H9 (cell line): ENCODE measurements at regions not wholly inside any gene's neighbourhood (a gene's known extent, or its start where the extent isn't known, plus 50 kb on each side); places are given as distances from the start of the nearest gene placed in this dataset.

Experiments used
- DNase-seq: peaks from one replicate; pipeline ENCODE4 v3.0.0-alpha.2; 2017
- H2AFZ ChIP-seq: one replicate; pipeline ENCODE4 v1.6.1; 2013; ENCODE audit warnings: mild to moderate bottlenecking, low read length, control low read depth, moderate library complexity
- H2AK5ac ChIP-seq: 2 replicates; pipeline ENCODE4 v1.6.1; 2013; ENCODE audit warnings: low read length, control low read depth, mixed read lengths; ENCODE audit not compliant: insufficient read length
- H2BK120ac ChIP-seq: one replicate; pipeline ENCODE4 v1.6.1; 2013; ENCODE audit warnings: low read depth, mild to moderate bottlenecking, low read length, control low read depth, inconsistent platforms; ENCODE audit not compliant: poor library complexity, severe bottlenecking
- H2BK12ac ChIP-seq: 2 replicates; pipeline ENCODE4 v1.6.1; 2013; ENCODE audit warnings: low read length, control low read depth, mixed read lengths, low read depth; ENCODE audit not compliant: insufficient read length
- H2BK15ac ChIP-seq: 2 replicates; pipeline ENCODE4 v1.6.1; 2013; ENCODE audit warnings: low read depth, low read length, control low read depth
- H2BK20ac ChIP-seq: one replicate; pipeline ENCODE4 v1.6.1; 2013; ENCODE audit warnings: low read depth, mild to moderate bottlenecking, low read length, control low read depth, inconsistent platforms; ENCODE audit not compliant: poor library complexity, severe bottlenecking
- H2BK5ac ChIP-seq: 2 replicates; pipeline ENCODE4 v1.6.1; 2013; ENCODE audit warnings: low read length, control low read depth, mixed read lengths; ENCODE audit not compliant: insufficient read length
- H3K14ac ChIP-seq: 2 replicates; pipeline ENCODE4 v1.6.1; 2013; ENCODE audit warnings: low read length, control low read depth; ENCODE audit not compliant: insufficient read depth
- H3K18ac ChIP-seq: 2 replicates; pipeline ENCODE4 v1.6.1; 2013; ENCODE audit warnings: low read depth, mild to moderate bottlenecking, mixed read lengths, low read length, control low read depth; ENCODE audit not compliant: insufficient read length
- H3K23ac ChIP-seq: 2 replicates; pipeline ENCODE4 v1.6.1; 2013; ENCODE audit warnings: low read length, control low read depth, mixed read lengths, low read depth; ENCODE audit not compliant: insufficient read length
- H3K23me2 ChIP-seq: 2 replicates; pipeline ENCODE4 v1.6.1; 2013; ENCODE audit warnings: low read depth, mild to moderate bottlenecking, mixed read lengths, low read length, control low read depth; ENCODE audit not compliant: insufficient read length, poor library complexity, severe bottlenecking
- H3K27ac ChIP-seq: 2 replicates; pipeline ENCODE4 v1.5.1; 2013; ENCODE audit warnings: low read length, control low read depth, mixed read lengths, low read depth; ENCODE audit not compliant: insufficient read length
- H3K27me3 ChIP-seq: 2 replicates; pipeline ENCODE4 v1.6.1; 2013; ENCODE audit warnings: low read length, control low read depth, inconsistent platforms; ENCODE audit not compliant: insufficient read depth
- H3K4ac ChIP-seq: 2 replicates; pipeline ENCODE4 v1.6.1; 2013; ENCODE audit warnings: low read depth, mild to moderate bottlenecking, control low read depth, inconsistent platforms, low read length, moderate library complexity
- H3K4me1 ChIP-seq: 2 replicates; pipeline ENCODE4 v1.6.1; 2013; ENCODE audit warnings: low read length, control low read depth, inconsistent platforms; ENCODE audit not compliant: insufficient read depth
- H3K4me2 ChIP-seq: 2 replicates; pipeline ENCODE4 v1.6.1; 2013; ENCODE audit warnings: low read length, control low read depth, mixed read lengths; ENCODE audit not compliant: insufficient read length, insufficient read depth
- H3K56ac ChIP-seq: 2 replicates; pipeline ENCODE4 v1.6.1; 2013; ENCODE audit warnings: low read depth, mild to moderate bottlenecking, mixed read lengths, low read length, control low read depth; ENCODE audit not compliant: insufficient read length
- H3K79me1 ChIP-seq: 2 replicates; pipeline ENCODE4 v1.6.1; 2013; ENCODE audit warnings: low read depth, mild to moderate bottlenecking, moderate library complexity, low read length, control low read depth, inconsistent platforms; ENCODE audit not compliant: insufficient read depth, poor library complexity, severe bottlenecking
- H3K79me2 ChIP-seq: 2 replicates; pipeline ENCODE4 v1.6.1; 2013; ENCODE audit warnings: low read length, control low read depth, inconsistent platforms; ENCODE audit not compliant: insufficient read depth
- H3K9ac ChIP-seq: 2 replicates; pipeline ENCODE4 v1.6.1; 2013; ENCODE audit warnings: low read length, control low read depth, mixed read lengths; ENCODE audit not compliant: insufficient read length; ENCODE audit errors: extremely low read depth
- H3K9me3 ChIP-seq: one replicate; pipeline ENCODE4 v1.6.1; 2013; ENCODE audit warnings: low read depth, low read length, inconsistent platforms; ENCODE audit not compliant: control insufficient read depth
- H3T11ph ChIP-seq: one replicate; pipeline ENCODE4 v1.6.1; 2013; ENCODE audit warnings: mild to moderate bottlenecking, low read length, control low read depth, inconsistent platforms
- H4K20me1 ChIP-seq: one replicate; pipeline ENCODE4 v1.6.1; 2013; ENCODE audit not compliant: control insufficient read depth, insufficient read length, insufficient read depth
- H4K5ac ChIP-seq: 2 replicates; pipeline ENCODE4 v1.6.1; 2013; ENCODE audit warnings: low read depth, mild to moderate bottlenecking, mixed read lengths, low read length, control low read depth; ENCODE audit not compliant: insufficient read length
- H4K8ac ChIP-seq: replicated peaks from 2 replicates; pipeline ENCODE4 v1.6.1; 2013; ENCODE audit warnings: low read length, control low read depth, mixed read lengths, low read depth; ENCODE audit not compliant: insufficient read length
- H4K91ac ChIP-seq: 2 replicates; pipeline ENCODE4 v1.6.1; 2013; ENCODE audit warnings: low read depth, mild to moderate bottlenecking, moderate library complexity, mixed read lengths, low read length, control low read depth; ENCODE audit not compliant: insufficient read length
- H3K27ac Mint-ChIP-seq, 3 experiments: 2 replicates in 2 of 3; 3 replicates in 1 of 3; pipeline ENCODE4 v1.8.0; 2020 to 2021; ENCODE audit warnings: mixed read lengths in 3 of 3, mild to moderate bottlenecking in 1 of 3, moderate library complexity in 1 of 3
- H3K27me3 Mint-ChIP-seq: 2 replicates; pipeline ENCODE4 v1.8.0; 2021; ENCODE audit warnings: low read depth, mild to moderate bottlenecking, moderate library complexity, mixed read lengths
- H3K36me3 Mint-ChIP-seq, 3 experiments: 2 replicates in 2 of 3; 3 replicates in 1 of 3; pipeline ENCODE4 v1.8.0; 2020 to 2021; ENCODE audit warnings: low read depth in 3 of 3, mixed read lengths in 3 of 3; ENCODE audit not compliant: insufficient read depth in 1 of 3
- H3K4me1 Mint-ChIP-seq, 2 experiments: 2 replicates each; pipeline ENCODE4 v1.8.0; 2020; ENCODE audit warnings: mixed read lengths in 2 of 2
- H3K4me3 Mint-ChIP-seq, 2 experiments: 2 replicates in 1 of 2; 3 replicates in 1 of 2; pipeline ENCODE4 v1.8.0; 2020 to 2021; ENCODE audit warnings: mild to moderate bottlenecking in 2 of 2, mixed read lengths in 2 of 2, moderate library complexity in 1 of 2
- H3K9me3 Mint-ChIP-seq, 2 experiments: 2 replicates in 1 of 2; 3 replicates in 1 of 2; pipeline ENCODE4 v1.8.0; 2020; ENCODE audit warnings: mild to moderate bottlenecking in 2 of 2, mixed read lengths in 2 of 2, moderate library complexity in 1 of 2
- CTCF ChIP-seq: fragments of 200-600 bp; sonication (generic); conservative IDR thresholded peaks from 3 replicates; pipeline ENCODE4 v1.8.0; 2021; ENCODE audit warnings: antibody characterized with exemption, mild to moderate bottlenecking
- WGBS: extraction: QIAGEN DNeasy Blood & Tissue Kit; methylation state at CpG from one replicate; pipeline ENCODE4 v1.1.7; 2013; ENCODE audit warnings: missing lambda C conversion rate, low lambda C conversion rate, mixed read lengths; ENCODE audit not compliant: insufficient read length; ENCODE audit errors: extremely low coverage; 5-methylcytosine and 5-hydroxymethylcytosine counted together

DNA sequence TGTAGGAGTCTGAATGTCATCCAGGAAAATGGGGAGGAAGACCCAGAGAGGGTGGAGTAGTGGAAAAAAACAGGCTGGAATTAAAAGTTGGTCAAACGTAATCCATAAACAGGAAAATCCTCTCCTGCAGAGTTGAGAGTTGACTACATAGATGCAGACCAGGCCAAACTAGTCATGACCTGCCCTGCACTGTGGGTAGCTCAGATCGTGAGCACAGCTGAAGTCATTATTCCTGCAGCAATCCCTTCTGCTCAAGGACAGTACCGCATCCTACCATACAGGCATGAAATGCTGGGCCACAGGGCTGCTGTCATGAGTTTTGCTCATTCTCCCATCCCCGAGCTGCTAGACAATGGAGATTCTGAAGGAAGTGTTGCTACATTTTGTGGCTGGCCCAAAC is 352.2 kb downstream of the EN1 start:
- Histone ChIP-seq H3K18ac (no peak overlapping the region), H3K56ac (no peak overlapping the region), H3K14ac (no peak overlapping the region), H3K9ac (no peak overlapping the region), H3K9me3 (no peaks in the 10 kb centered on the region), H2BK20ac (no peak overlapping the region), H2BK15ac (no peak overlapping the region), H4K20me1 (no peaks in the 10 kb centered on the region), H3K4me1 (peaks cover 11% of the 10 kb centered on the region; the same call in 1 of the 2 replicates), H2BK12ac (no peak overlapping the region), H2AK5ac (no peak overlapping the region), H4K91ac (no peak overlapping the region), H2BK120ac (no peak overlapping the region), H4K8ac (no peak overlapping the region), H3K79me2 (no peaks in the 10 kb centered on the region), H3K4me2 (no peak overlapping the region), H3K23me2 (no peaks in the 10 kb centered on the region), H3K27ac (no peak overlapping the region), H3K27me3 (no peaks in the 10 kb centered on the region), H2AFZ (no peak overlapping the region), H4K5ac (no peak overlapping the region), H3T11ph (no peak overlapping the region), H3K23ac (no peak overlapping the region), H2BK5ac (no peak overlapping the region), H3K79me1 (no peaks in the 10 kb centered on the region), H3K4ac (no peak overlapping the region)
- peaks cover 2 to 6% (median 4%) of the 10 kb centered on the region in 3 experiments; a peak in 6 of 7 replicates for H3K36me3 Mint-ChIP-seq
- H3K9me3 Mint-ChIP-seq, result peaks cover 4 to 5% of the 10 kb centered on the region in 2 experiments; a peak in 4 of 5 replicates
- peaks cover 43 to 46% of the 10 kb centered on the region in 2 experiments for H3K4me1 Mint-ChIP-seq
- no peak for DNase-seq
- WGBS, result no CpG with 5 or more reads among the region's 4 CpGs
- H3K27me3 Mint-ChIP-seq, result peaks cover 6% of the 10 kb centered on the region
- no peak for TF ChIP-seq CTCF
- H3K27ac Mint-ChIP-seq, result no peak overlapping the region
- H3K4me3 Mint-ChIP-seq, result no peak overlapping the region
